Middle frontal gyrus (tissue), 1 donor: ENCODE measurements at regions not wholly inside any gene's neighbourhood (a gene's known extent, or its start where the extent isn't known, plus 50 kb on each side); places are given as distances from the start of the nearest gene placed in this dataset.
"Not testable (repeated sequence)": the region's sequence is repeated elsewhere in the genome, so short reads cannot be mapped to it uniquely, and the experiment has no call there.

Experiments
- DNase-seq: peaks from one replicate; pipeline ENCODE4 v3.0.0-alpha.2; 2015; ENCODE audit warnings: low spot score; ENCODE audit errors: extremely low spot score

- DNase-seq: not testable (repeated sequence)
These were observed 878.0 kb upstream of the SOX11 start for GRCh38 chr2:4814137-4814536.

- no peak for DNase-seq
These were observed 864.3 kb upstream of the SOX11 start for GRCh38 chr2:4827836-4828235.

GRCh38 chr2:4828682-4829374 is 863.4 kb upstream of the SOX11 start:
- DNase-seq: no peak

GRCh38 chr2:4831751-4832150 is 860.4 kb upstream of the SOX11 start:
- no peak for DNase-seq

GRCh38 chr2:4832642-4833041 is 859.5 kb upstream of the SOX11 start:
- no peak for DNase-seq

GRCh38 chr2:4838626-4839025 is 853.6 kb upstream of the SOX11 start:
- no peak for DNase-seq

- DNase-seq: no peak
These were observed 851.4 kb upstream of the SOX11 start for GRCh38 chr2:4840791-4841190.

- no peak for DNase-seq
These were observed 847.3 kb upstream of the SOX11 start for GRCh38 chr2:4844881-4845280.

- no peak for DNase-seq
These were observed 830.2 kb upstream of the SOX11 start for GRCh38 chr2:4862031-4862430.

GRCh38 chr2:4866198-4866597 is 826.0 kb upstream of the SOX11 start:
- DNase-seq: no peak

GRCh38 chr2:4868466-4868865 is 823.7 kb upstream of the SOX11 start:
- DNase-seq: no peak

- no peak for DNase-seq
These were observed 823.0 kb upstream of the SOX11 start for GRCh38 chr2:4869154-4869553.

- no peak for DNase-seq
These were observed 818.8 kb upstream of the SOX11 start for GRCh38 chr2:4873364-4873763.

- DNase-seq: no peak
These were observed 818.1 kb upstream of the SOX11 start for GRCh38 chr2:4873876-4874593.

- no peak for DNase-seq
These were observed 809.8 kb upstream of the SOX11 start for GRCh38 chr2:4882421-4882820.

- DNase-seq: no peak
These were observed 809.2 kb upstream of the SOX11 start for GRCh38 chr2:4882941-4883340.

GRCh38 chr2:4883375-4883774 is 808.8 kb upstream of the SOX11 start:
- no peak for DNase-seq

- no peak for DNase-seq
These were observed 808.0 kb upstream of the SOX11 start for GRCh38 chr2:4884117-4884571.

GRCh38 chr2:4891394-4891793 is 800.8 kb upstream of the SOX11 start:
- no peak for DNase-seq

GRCh38 chr2:4895371-4895770 is 796.8 kb upstream of the SOX11 start:
- DNase-seq: no peak

- no peak for DNase-seq
These were observed 793.5 kb upstream of the SOX11 start for GRCh38 chr2:4898706-4899105.

GRCh38 chr2:4900242-4900641 is 791.9 kb upstream of the SOX11 start:
- no peak for DNase-seq
